NOMO-1 treated with DMSO at 0.1 percent for 48 hours (cell line): ENCODE measurements at regions not wholly inside any gene's neighbourhood (a gene's known extent, or its start where the extent isn't known, plus 50 kb on each side); places are given as distances from the start of the nearest gene placed in this dataset.

Source experiments
- DNase-seq: peaks from one replicate; lab custom pipeline; 2025; ENCODE audit not compliant: unreplicated experiment; lab: John Stamatoyannopoulos, UW

- no peak for DNase-seq
Observed at GRCh38 chr4:134024251-134024650, 177.3 kb downstream of the PABPC4L start.

GRCh38 chr4:134019657-134020056 lies 181.9 kb downstream of the PABPC4L start:
- no peak for DNase-seq

GRCh38 chr4:134018846-134019245 lies 182.7 kb downstream of the PABPC4L start:
- DNase-seq = no peak

- no peak for DNase-seq
Observed at GRCh38 chr4:134001057-134001456, 200.5 kb downstream of the PABPC4L start.

- no peak for DNase-seq
Observed at GRCh38 chr4:133997436-133997835, 204.2 kb downstream of the PABPC4L start.

GRCh38 chr4:133996431-133997121 lies 205.0 kb downstream of the PABPC4L start:
- no peak for DNase-seq

- DNase-seq = no peak
Observed at GRCh38 chr4:133995243-133995960, 206.2 kb downstream of the PABPC4L start.

- no peak for DNase-seq
Observed at GRCh38 chr4:133982533-133983224, 218.9 kb downstream of the PABPC4L start.

GRCh38 chr4:133981327-133981726 lies 220.3 kb downstream of the PABPC4L start:
- no peak for DNase-seq

- no peak for DNase-seq
Observed at GRCh38 chr4:133972586-133972985, 229.0 kb downstream of the PABPC4L start.

- no peak for DNase-seq
Observed at GRCh38 chr4:133969202-133969848, 232.3 kb downstream of the PABPC4L start.

GRCh38 chr4:133968174-133968573 lies 233.4 kb downstream of the PABPC4L start:
- no peak for DNase-seq

- DNase-seq = no peak
Observed at GRCh38 chr4:133960975-133961374, 240.6 kb downstream of the PABPC4L start.

- DNase-seq = no peak
Observed at GRCh38 chr4:133943081-133943480, 258.5 kb downstream of the PABPC4L start.

GRCh38 chr4:133938061-133938460 lies 263.5 kb downstream of the PABPC4L start:
- no peak for DNase-seq

GRCh38 chr4:133929531-133930239 lies 271.9 kb downstream of the PABPC4L start:
- DNase-seq = no peak

- no peak for DNase-seq
Observed at GRCh38 chr4:133921280-133922195, 280.1 kb downstream of the PABPC4L start.

GRCh38 chr4:133920236-133920635 lies 281.4 kb downstream of the PABPC4L start:
- no peak for DNase-seq

- no peak for DNase-seq
Observed at GRCh38 chr4:133910165-133910564, 291.4 kb downstream of the PABPC4L start.

GRCh38 chr4:133903029-133903428 lies 298.6 kb downstream of the PABPC4L start:
- DNase-seq = no peak
